GM12891 (cell line): ENCODE measurements at regions not wholly inside any gene's neighbourhood (a gene's known extent, or its start where the extent isn't known, plus 50 kb on each side); places are given as distances from the start of the nearest gene placed in this dataset.

Experiments used
- POLR2A ChIP-seq: IDR thresholded peaks from 2 replicates; pipeline ENCODE4 v1.6.1; 2011; ENCODE audit warnings: low read depth, low read length, control low read depth
- POLR2AphosphoS5 ChIP-seq: IDR thresholded peaks from 2 replicates; pipeline ENCODE4 v1.6.1; 2011; ENCODE audit warnings: low read depth, low read length, control low read depth

GRCh38 chr9:81097131-81097847 lies 592.1 kb downstream of the TLE1 start:
- TF ChIP-seq POLR2A (no peak), POLR2AphosphoS5 (no peak)
